Activated CD4-positive, alpha-beta T cell treated with anti-CD3 and anti-CD28 coated beads, Interleukin-10, Interleukin-2, amounts not matched to agents 100 ng/mL and 50 ng/mL, durations not matched to agents 16 hours and 8 hours (primary cell): ENCODE measurements at regions not wholly inside any gene's neighbourhood (a gene's known extent, or its start where the extent isn't known, plus 50 kb on each side); places are given as distances from the start of the nearest gene placed in this dataset.

Source experiments
- DNase-seq: peaks from one replicate; pipeline ENCODE4 v3.0.0-alpha.2; 2020

DNA sequence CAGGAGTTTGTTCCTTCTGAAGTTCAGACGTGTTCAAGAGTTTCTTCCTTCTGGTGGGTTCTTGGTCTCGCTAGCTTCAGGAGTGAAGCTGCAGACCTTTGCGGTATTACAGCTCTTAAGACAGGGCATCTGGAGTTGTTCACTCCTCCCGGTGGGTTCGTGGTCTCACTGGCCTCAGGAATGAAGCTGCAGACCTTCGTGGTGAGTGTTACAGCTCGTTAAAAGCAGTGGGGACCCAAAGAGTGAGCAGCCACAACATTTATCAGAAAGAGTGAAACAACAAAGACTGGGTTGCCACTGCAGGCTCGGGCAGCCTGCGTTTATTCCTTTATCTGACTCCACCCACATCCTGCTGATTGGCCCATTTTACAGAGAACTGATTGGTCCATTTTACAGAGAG lies 373.1 kb downstream of the ETS1 start:
- DNase-seq, result no peak

- no peak for DNase-seq
Measured at GRCh38 chr11:128213461-128213860, 373.9 kb downstream of the ETS1 start.

DNA sequence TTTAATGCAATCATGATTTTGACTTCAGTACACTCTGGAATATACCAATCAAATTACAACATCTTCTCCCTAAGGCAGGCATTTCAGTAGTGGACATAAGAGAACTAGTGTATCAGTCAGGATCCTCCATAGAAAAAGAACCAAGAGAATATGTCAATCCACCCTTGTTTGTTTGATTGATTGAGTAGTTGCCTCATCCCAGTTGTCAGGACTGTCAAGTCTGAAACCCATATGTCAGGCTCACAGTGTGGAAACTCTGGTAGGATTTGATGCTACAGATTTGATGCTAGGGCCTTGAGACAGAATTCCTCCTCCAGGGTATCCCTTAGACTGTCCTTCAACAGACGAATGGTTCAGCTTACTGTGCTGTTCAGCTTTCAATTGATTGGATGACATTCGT lies 375.0 kb downstream of the ETS1 start:
- no peak for DNase-seq

DNA sequence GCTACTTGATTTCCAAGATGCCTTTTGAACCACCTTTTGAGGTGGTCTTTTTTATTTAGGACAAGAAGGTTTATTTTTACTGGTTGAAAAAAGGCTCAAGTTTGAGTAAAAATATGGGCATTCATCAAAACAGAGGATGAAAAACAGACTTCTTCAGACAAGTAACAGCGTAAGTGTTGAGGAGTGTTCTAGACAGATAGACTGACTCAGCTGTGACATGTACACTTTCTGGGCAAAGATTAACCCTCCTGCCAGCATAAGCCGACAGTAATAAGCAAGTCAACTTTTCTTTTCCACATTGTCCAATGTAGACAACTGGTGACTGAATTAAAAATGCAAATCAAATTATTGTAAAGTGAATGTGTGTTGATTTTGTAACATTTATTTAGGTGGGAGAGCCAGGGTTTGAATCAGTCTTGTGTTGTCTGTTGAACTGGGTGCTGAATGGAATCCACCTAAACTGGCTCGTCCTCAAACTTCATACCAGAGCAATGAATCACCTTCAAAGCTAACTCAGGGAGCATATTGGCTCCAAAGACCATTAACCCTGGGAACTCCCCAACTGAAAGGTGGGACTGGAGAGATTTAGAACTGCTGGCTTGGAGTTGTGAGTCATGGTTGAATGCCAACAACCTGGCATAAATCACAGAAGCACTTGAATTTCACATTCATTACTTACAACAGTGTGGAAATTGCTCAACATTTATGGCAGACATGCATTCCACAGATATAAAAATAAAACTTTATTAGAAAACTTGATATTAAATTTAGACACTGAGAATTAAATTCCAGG lies 377.0 kb downstream of the ETS1 start:
- DNase-seq, result no peak

DNA sequence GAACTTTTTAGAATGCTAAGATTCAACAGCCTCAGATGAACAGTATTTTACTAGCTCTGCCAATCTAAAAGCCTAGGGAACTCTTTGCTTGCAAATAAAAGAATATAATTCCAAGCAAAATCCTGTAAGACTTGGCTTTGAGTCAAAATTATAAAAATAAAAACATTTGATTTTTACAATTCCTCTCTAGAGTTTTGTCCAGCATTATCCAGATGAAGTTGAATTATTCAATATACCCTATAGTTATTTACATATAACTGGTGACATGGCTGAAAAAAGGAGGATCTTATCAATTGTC lies 378.3 kb downstream of the ETS1 start:
- DNase-seq, result no peak

- DNase-seq, result no peak
Measured at GRCh38 chr11:128208329-128209137, 378.8 kb downstream of the ETS1 start.

- DNase-seq, result no peak
Measured at GRCh38 chr11:128207861-128208321, 379.5 kb downstream of the ETS1 start.

DNA sequence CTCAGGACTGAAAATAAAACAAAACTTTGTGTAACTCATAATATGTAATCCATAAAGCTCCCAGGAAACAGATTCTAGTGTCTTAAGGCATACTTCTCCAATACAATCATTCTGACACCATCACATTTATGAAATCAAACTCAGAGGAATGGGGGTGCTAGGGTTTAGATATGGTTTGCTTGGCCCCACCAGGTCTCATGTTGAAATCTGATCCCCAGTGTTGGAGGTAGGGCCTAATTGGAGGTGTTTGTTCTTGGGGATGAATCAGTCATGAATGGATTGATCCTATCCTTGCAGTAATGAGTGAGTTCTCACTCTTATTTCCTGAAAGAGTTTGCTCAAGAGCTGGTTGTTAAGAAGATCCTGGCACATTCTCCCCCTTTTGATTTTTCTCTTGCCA lies 380.9 kb downstream of the ETS1 start:
- no peak for DNase-seq

- no peak for DNase-seq
Measured at GRCh38 chr11:128205796-128206195, 381.6 kb downstream of the ETS1 start.

DNA sequence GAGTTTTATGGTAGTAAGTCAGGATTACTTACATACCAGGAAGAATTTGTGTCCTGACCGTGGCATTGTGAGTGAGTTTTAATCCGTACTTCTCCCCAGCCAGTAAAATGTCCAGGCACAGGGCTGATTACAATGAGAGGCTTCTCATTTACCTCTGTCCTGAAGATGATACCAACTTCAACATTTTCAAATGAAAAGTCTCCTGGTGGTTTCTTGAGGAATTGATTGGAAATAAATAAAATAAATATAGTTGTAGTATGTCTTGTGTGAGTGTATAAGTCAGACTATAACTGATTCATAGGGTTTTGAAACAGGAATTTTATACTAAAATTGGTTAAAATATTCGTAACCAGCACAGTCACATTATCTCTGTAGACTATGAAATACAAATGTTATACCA lies 382.5 kb downstream of the ETS1 start:
- no peak for DNase-seq

DNA sequence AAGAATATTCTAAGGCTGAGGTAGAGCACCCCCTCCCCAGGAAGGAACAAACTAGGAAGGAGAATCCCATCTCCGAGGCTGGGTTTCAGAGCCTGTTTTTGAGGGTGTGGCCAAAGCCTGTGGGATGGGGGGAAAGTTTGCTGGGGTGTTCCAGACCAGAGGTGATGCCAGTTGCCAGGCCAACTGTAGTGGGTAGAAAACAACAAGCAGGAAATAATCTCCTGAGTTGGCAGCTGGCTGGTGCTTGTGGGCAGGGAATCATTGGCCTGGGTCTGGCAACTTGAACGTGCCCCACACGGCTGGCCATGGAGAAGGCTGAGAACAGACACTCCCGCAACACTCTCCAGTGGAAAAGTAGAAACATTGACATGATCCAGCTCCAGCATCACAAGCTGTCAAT lies 385.6 kb downstream of the ETS1 start:
- no peak for DNase-seq

DNA sequence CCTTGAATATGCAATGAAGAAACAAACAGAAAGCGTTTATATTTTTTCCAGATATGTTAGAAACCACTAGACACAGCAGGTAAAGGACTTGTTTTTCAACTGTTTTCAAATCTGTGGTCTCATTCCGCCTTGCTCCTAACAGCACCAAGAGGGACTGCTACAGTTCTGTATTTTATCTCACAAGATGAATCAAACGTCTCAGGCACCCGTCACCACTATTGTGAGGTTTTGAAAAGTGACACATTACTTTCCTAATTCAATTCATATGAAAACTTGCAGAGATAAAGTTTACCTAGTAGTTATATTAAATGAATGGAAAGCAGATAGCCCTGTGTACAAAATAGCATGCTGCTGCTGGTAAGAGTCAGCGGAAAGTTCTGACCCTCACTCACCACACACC lies 386.3 kb downstream of the ETS1 start:
- DNase-seq, result peak; percentile 83

GRCh38 chr11:128200467-128200866 lies 386.9 kb downstream of the ETS1 start:
- DNase-seq, result peak; percentile 37

DNA sequence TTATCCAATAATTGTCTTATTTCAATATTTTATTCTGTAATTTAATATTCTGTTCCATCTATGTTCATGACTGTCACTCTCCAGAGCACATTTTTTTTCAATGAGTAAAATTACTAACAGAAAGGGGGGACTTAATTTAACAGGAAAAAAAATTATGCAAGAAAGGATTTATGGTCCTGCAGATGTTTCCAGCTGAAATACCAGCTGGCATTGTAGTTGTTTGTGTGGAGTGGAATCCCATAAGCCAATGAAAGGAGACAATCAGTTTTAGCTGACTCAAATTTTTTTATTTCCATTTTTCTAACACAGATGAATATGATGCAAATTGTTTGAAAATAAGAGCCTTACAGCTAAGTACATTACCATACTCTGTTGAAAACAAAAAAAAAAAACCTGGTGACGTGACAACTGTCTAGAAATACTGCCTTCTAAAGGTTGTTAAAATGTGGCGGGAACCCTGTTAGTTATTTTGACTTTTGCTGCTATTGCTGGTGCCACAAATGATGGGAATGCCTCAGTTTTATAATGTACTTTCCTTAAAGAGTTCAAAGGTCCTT lies 389.1 kb downstream of the ETS1 start:
- DNase-seq, result no peak

DNA sequence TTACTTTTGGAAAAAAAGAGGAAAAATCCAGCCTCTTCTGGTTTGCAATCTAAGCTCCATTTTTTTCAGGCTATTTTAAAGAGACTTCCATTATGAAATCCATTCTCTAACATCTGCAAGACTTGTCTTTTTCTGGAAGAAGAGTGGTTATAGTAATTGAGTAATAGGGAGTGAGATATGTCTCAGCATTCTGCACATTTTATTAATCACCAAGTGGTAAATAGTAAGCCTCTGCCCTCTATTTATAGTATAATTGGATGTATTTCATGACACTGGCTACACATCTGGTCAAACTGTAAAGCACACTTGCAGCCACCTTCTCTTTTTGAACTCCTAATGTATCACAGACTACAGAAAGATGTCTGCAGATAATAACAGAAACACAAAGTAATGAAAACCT lies 391.1 kb downstream of the ETS1 start:
- peak; percentile 29 for DNase-seq

- peak; percentile 56 for DNase-seq
Measured at GRCh38 chr11:128195756-128196155, 391.6 kb downstream of the ETS1 start.

DNA sequence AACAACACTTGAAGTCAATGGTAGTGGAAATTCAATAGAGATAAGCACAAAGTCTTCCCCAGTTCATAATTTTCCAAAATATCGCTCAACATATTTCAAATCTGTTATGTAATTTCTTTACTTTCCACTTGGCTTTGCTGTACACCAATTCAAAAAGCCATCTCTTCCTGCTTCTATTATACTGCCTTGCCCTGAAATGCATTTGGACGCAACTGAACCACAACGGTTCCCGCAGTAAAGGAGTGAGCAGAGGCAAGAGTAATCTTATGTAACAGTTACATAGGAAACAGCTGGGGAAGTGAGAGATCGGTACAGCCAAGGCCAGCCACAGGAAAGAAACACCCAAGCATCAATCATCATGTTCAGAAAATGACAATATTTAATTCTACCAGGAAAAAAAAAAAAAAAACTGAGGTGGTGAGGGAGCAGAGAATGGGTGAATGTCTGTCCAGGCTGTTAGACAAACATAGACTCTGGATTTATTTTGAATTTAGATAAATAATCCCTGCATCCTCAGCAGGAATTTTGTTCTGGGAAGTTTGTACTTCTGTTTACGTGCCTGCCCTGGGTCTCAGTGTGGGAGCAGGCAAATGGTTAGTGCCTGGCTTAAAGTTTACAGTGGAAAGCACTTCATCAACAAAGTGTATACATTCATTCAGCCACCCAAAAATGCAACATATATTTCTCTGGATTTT lies 392.2 kb downstream of the ETS1 start:
- DNase-seq, result peak; percentile 88

DNA sequence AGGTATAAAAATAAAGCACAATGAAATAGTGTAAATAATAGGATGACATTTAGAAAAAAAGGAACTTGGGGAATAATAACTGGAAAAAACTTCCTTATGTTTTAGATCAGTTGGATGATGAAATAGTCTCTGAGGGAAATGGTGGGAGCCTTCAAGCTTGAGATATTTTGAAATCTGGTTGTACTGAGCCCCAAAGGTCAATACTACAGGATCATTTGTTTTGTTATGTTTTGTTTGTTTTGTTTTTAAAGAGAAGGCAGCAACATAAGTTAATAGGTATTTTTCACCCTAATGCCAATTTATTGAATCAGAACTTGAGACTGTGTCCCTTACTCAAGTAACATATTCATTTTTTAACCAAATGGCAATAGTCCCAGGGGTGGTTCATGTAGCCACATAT lies 393.1 kb downstream of the ETS1 start:
- no peak for DNase-seq

DNA sequence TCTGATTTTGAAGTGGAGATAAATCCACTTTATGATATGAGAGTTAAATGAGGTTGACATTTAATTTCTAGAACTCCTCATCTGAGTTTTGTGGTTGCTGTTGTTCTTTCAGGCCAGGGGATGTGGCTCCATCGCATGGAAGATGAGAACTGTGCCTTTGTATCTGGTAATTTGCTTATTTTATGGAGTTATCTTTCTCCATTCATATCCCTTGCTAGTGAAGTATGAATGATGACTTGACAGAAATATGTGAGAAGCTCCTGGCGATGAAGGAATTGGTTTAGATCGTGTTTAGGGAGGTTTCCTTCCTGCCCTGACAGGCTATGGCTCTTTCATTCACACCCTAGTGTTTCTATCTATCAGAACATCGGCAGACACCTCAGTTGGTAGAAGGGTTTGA lies 393.7 kb downstream of the ETS1 start:
- peak; percentile 51 for DNase-seq

DNA sequence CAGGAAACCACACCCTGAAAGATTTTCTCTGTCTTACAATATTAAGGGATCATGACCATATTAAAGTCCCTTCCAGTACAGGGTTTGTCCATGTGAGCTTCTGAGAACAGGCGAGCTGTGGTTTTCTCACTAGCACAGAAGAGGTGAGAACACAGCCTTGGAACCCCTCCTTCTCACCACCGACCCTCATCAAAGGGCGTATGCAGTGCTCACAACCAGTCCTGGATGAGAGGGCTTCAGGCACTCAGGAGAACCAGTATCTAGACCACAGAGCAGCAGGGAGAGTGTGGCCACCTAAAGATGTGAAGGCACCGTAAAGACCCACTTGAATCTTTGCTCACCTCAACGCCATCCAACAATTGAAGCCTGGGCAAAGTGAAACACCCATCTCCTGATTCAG lies 397.0 kb downstream of the ETS1 start:
- no peak for DNase-seq

GRCh38 chr11:128189823-128190222 lies 397.5 kb downstream of the ETS1 start:
- no peak for DNase-seq

DNA sequence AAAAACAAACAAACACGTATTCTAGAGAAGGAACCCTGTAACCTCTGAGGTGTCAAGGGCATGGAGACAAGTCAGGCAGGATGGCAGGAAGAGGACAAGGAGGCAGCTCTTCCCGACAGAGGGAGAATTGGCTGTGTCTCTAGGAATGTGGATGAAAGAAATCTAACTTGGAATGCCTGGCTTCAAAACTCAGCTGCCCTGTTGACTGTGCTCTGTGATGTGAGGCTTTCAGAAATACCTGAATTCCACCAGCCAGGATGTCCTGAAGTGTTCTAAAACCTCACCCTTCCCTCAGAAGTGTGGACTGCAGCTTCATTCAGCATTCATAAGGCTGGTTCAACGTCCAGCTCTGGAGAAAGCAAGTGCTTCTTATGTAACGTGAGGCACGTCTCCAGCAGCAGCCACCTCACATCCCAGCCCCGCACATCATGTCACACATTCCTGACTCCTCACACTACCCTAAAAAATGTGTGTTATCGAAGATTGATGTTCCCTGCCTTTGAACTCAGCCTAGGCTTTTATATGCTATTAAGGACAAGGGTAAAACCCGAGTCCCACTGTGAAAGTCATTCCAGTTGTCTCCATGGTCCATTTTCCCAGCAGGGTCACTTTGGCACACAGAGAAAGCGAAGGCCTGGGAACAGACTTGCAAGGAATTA lies 398.9 kb downstream of the ETS1 start:
- DNase-seq, result no peak

- no peak for DNase-seq
Measured at GRCh38 chr11:128187835-128188234, 399.5 kb downstream of the ETS1 start.
